H1 (cell line): ENCODE measurements at regions not wholly inside any gene's neighbourhood (a gene's known extent, or its start where the extent isn't known, plus 50 kb on each side); places are given as distances from the start of the nearest gene placed in this dataset.

Source experiments
- ATF2 ChIP-seq: IDR thresholded peaks from 2 replicates; pipeline ENCODE4 v1.6.1; 2012; ENCODE audit warnings: low read length, inconsistent platforms

- no peak for TF ChIP-seq ATF2
- TF ChIP-seq, all 59 proteins: peak for 0
These were observed 470.1 kb upstream of the HS6ST1 start (continued) for GRCh38 chr2:128788636-128789220.
